Breast epithelium (tissue), 4 donors: ENCODE measurements at regions not wholly inside any gene's neighbourhood (a gene's known extent, or its start where the extent isn't known, plus 50 kb on each side); places are given as distances from the start of the nearest gene placed in this dataset.

Source experiments
- DNase-seq, 2 donors: peaks; one replicate each; pipeline ENCODE4 v3.0.0-alpha.2; 2019; ENCODE audit warnings: low spot score in 2 of 2
- H3K27ac ChIP-seq, 2 donors: fragments of 200-600 bp; sonication (generic) in 1 of 2; one replicate each; pipeline ENCODE4 v1.5.1; 2016 to 2019; ENCODE audit warnings: mild to moderate bottlenecking in 1 of 2
- H3K27me3 ChIP-seq, 2 donors: fragments of 200-600 bp; sonication (generic) in 1 of 2; one replicate each; pipeline versions ENCODE4 v1.5.1 to v1.6.0; 2017 to 2019; ENCODE audit warnings: control low read depth in 1 of 2, mild to moderate bottlenecking in 1 of 2
- H3K36me3 ChIP-seq: fragments of 200-600 bp; one replicate; pipeline ENCODE4 v1.5.1; 2019
- H3K4me1 ChIP-seq, 2 donors: fragments of 200-600 bp; sonication (generic); one replicate each; pipeline ENCODE4 v1.5.1; 2016 to 2019; ENCODE audit warnings: control low read depth in 1 of 2
- H3K4me3 ChIP-seq, 3 donors: fragments of 200-600 bp; sonication (generic); 1 replicate in 2 of 3; 2 replicates in 1 of 3; pipeline ENCODE4 v1.5.1; 2016 to 2019; ENCODE audit warnings: mild to moderate bottlenecking in 3 of 3, moderate library complexity in 2 of 3
- H3K9me3 ChIP-seq, 2 donors: fragments of 200-600 bp; sonication (generic) in 1 of 2; one replicate each; pipeline ENCODE4 v1.5.1; 2016 to 2019; ENCODE audit warnings: control low read depth in 1 of 2
- POLR2A ChIP-seq: fragments of 450-650 bp; IDR thresholded peaks from one replicate; pipeline ENCODE4 v1.6.1; 2016; ENCODE audit warnings: antibody characterized with exemption, mild to moderate bottlenecking, moderate library complexity
- POLR2AphosphoS5 ChIP-seq, 3 donors: sonication (generic); formaldehyde crosslinking; IDR thresholded peaks; one replicate each; pipeline ENCODE4 v1.6.1; 2017; ENCODE audit warnings: antibody characterized with exemption in 3 of 3
- intact Hi-C: fragments of 100-400 bp; cut with DNase I; formaldehyde crosslinking; loops from one replicate; pipeline ENCODE4 v1.15.1; 2023; ENCODE audit warnings: low total_unique reads
- TF ChIP-seq, protein P1 (sequence below), 3 donors: fragments of 450-650 bp; IDR thresholded peaks; one replicate each; pipeline ENCODE4 v1.5.1; 2016 to 2017; ENCODE audit warnings: antibody characterized with exemption in 3 of 3, mild to moderate bottlenecking in 3 of 3, moderate library complexity in 3 of 3

DNA sequence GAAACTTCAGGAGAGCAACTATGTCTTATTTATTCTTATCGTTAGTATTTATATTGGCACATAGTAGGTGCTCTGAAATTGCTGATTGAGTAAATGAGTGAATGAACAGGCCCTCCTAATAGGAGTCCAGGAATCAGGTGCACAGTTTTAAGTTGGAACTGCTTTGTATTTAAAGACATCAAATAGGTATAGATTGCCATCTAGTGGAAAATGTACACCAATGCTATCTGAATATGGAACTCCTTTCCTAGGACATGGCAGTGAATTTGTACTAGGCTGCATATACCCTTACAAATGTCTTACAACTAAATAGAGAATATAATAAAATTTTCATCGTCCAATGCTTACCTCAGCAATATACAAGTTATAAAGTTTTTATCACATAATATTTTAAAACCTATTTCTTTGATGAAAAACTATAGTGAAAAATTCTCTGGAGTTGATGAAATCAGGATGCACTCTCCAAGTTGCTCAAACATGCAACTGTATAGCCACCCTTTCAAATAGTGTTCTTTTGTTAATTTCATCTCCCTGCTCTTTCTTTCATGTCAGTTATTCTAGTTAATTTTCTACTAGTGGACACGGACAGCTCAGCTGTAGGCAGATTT, 318.9 kb upstream of the SYT4 start:
- no peaks in the 10 kb centered on the region for H3K4me1 ChIP-seq
- TF ChIP-seq, protein P1, sequence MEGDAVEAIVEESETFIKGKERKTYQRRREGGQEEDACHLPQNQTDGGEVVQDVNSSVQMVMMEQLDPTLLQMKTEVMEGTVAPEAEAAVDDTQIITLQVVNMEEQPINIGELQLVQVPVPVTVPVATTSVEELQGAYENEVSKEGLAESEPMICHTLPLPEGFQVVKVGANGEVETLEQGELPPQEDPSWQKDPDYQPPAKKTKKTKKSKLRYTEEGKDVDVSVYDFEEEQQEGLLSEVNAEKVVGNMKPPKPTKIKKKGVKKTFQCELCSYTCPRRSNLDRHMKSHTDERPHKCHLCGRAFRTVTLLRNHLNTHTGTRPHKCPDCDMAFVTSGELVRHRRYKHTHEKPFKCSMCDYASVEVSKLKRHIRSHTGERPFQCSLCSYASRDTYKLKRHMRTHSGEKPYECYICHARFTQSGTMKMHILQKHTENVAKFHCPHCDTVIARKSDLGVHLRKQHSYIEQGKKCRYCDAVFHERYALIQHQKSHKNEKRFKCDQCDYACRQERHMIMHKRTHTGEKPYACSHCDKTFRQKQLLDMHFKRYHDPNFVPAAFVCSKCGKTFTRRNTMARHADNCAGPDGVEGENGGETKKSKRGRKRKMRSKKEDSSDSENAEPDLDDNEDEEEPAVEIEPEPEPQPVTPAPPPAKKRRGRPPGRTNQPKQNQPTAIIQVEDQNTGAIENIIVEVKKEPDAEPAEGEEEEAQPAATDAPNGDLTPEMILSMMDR (IDR thresholded peaks at IDR 0.05) = peak in 2 of 3 donors; percentile 14 to 36
- TF ChIP-seq POLR2A = no peak
- intact Hi-C loops = no loop called here
- H3K36me3 ChIP-seq = no peaks in the 10 kb centered on the region
- no peaks in the 10 kb centered on the region for H3K27me3 ChIP-seq
- no peaks in the 10 kb centered on the region for H3K9me3 ChIP-seq
- no peak for DNase-seq
- no peak overlapping the region for H3K4me3 ChIP-seq
- no peak overlapping the region for H3K27ac ChIP-seq

DNA sequence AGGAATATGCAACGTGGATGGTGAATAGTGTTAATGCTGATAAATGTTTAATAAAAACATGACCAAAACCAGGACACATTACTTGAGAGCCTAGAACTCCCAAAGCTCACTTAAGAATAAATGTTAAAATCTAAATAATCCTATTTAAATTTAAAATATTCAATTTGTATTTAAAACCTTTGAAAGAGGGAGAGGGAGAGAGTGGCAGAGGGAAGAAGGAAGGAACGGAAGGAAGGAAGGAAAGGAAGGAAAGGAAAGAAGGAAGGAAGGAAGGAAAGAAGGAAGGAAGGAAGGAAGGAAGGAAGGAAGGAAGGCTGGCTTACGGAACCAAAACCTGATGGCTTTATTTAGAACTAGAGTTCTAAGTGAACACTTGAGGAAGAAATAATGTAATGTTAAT, 324.1 kb upstream of the SYT4 start:
- no peak for DNase-seq
- Histone ChIP-seq H3K36me3 (no peaks in the 10 kb centered on the region), H3K4me3 (no peak overlapping the region), H3K4me1 (no peaks in the 10 kb centered on the region), H3K27me3 (no peaks in the 10 kb centered on the region), H3K27ac (no peak overlapping the region), H3K9me3 (peaks cover 0 to 20% of the 10 kb centered on the region in 2 donors)
- intact Hi-C loops = no loop called here
- TF ChIP-seq POLR2AphosphoS5 (IDR thresholded peaks at IDR 0.05) (no peak), POLR2A (no peak)
- TF ChIP-seq, protein P1 (IDR thresholded peaks at IDR 0.05) = no peak

DNA sequence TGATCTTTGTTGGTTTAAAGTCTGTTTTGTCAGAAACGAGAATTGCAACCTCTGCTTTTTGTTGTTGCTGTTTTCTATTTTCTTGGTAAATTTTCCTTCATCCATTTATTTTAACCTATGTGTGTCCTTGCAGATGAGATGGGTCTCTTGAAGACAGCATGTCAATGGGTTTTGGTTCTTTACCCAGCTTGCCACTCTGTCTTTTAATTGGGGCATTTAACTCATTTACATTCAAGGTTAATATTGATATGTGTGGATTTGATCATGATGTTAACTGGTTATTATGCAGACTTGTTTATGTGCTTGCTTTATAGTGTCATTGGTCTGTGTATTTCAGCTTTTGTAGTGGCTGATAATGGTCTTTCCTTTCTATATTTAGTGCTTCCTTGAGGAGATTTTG, 327.9 kb upstream of the SYT4 start:
- Histone ChIP-seq H3K27me3 (no peaks in the 10 kb centered on the region), H3K36me3 (no peaks in the 10 kb centered on the region), H3K4me3 (no peak overlapping the region), H3K9me3 (peaks cover 0 to 23% of the 10 kb centered on the region in 2 donors), H3K4me1 (no peaks in the 10 kb centered on the region), H3K27ac (no peak overlapping the region)
- intact Hi-C loops = no loop called here
- DNase-seq = no peak
- TF ChIP-seq POLR2A (no peak), POLR2AphosphoS5 (IDR thresholded peaks at IDR 0.05) (no peak)
- TF ChIP-seq, protein P1 (IDR thresholded peaks at IDR 0.05) = no peak

DNA sequence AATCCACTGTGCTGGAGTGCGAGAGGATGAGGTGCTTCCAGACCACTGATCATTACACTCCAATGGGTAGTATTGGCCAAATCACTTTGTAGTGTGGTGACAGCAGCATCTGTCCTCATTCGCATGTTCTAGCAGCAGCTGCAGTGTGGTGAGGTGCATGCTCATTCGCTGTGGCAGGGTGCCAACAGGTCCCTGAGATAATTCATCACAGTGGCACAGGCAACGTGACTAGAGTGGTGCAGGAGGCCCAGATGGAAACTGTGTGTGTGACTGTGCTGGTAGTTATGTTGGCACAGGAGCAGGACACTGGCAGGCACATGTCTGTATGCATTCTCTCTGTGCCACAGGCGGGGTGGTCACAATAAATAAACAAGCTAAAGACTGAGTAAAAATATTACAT, 329.5 kb upstream of the SYT4 start:
- TF ChIP-seq, protein P1 (IDR thresholded peaks at IDR 0.05) = no peak
- no peak for TF ChIP-seq POLR2AphosphoS5 (IDR thresholded peaks at IDR 0.05)
- TF ChIP-seq POLR2A = no peak
- DNase-seq = no peak
- Histone ChIP-seq H3K4me3 (no peak overlapping the region), H3K4me1 (no peaks in the 10 kb centered on the region), H3K36me3 (no peaks in the 10 kb centered on the region), H3K27ac (no peak overlapping the region), H3K27me3 (no peaks in the 10 kb centered on the region), H3K9me3 (peaks cover 0 to 23% of the 10 kb centered on the region in 2 donors)
- intact Hi-C loops = no loop called here

DNA sequence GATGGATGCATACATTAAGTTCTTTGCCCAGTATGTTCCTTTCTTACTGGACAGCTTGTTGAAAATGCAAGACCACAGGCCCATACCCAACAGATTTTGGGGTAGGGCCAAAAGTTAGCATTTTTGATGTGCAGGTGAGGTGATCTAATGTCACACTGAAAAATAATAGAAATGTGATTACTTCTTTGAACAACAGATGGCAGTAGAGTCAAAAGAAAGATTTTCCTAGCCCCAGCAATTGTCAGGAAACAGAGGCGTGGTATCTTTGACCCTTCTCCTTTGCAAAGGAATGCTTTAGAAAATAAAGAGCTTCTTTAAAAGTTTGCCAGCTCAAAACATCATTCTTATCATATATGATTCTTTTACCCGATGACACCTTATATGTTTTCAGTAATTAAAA, 343.6 kb upstream of the SYT4 start:
- Histone ChIP-seq H3K27me3 (no peaks in the 10 kb centered on the region), H3K27ac (no peak overlapping the region), H3K36me3 (no peaks in the 10 kb centered on the region), H3K4me1 (no peaks in the 10 kb centered on the region), H3K9me3 (no peaks in the 10 kb centered on the region), H3K4me3 (no peak overlapping the region)
- no peak for DNase-seq
- TF ChIP-seq, protein P1 (IDR thresholded peaks at IDR 0.05) = peak; percentile 38 to 64 (median 52)
- no peak for TF ChIP-seq POLR2AphosphoS5 (IDR thresholded peaks at IDR 0.05)
- intact Hi-C loops = no loop called here
